ENCODE measurements at regions not wholly inside any gene's neighbourhood (a gene's known extent, or its start where the extent isn't known, plus 50 kb on each side); places are given as distances from the start of the nearest gene placed in this dataset.

DNA sequence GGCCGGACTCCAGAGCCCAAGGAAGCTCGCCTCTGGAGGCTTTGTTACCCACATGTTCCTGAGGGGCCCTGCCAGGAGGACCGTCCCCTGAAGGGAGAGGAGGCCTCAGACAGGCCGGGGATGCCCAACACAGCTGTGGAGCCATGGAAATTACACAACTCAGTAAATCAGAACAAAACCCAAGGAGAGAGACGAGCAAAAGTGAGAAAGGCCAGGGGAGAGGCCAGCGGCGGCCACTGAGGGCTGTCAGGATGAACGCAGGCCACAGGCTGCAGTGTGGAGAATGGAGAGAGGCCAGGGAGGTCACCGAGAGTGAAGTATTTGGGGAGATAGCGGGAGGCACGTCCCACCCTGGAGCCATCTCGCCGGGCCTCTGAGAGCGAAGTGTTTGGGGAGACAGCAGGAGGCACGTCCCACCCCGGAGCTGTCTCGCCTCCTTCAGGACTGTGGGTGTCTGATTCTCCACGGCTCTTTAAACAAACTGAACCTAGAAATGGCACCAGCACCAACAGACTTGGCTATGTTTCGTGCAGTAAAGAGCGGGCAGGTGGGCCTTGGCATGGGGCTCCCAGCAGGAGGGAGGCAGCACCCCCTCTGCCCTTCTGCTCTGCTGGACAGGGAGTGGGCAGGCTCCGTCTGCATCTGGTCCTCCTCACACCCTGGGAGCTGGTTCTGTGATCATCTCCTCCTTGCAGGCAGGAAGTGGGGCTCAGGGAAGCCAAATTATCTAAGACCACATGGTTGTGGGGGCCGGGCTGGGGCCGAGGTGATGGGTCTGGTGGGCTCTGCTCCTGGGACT, 91.0 kb downstream of the YTHDF1 start:
- FAIRE-seq (no peak), DNase-seq (ENCODE audit: extremely low read depth in 1 of 4, low spot score in 3 of 4) (no peak), ATAC-seq (no peak)
- ChIA-PET CTCF (ENCODE audit: low intra/inter-chr PET ratio) (no interaction called here), POLR2A (interaction anchor here (0.6 to 1.5 kb wide), 2 partner anchors 13 to 24 kb away, joined by 4 read pairs; no protein-coding TSS in a partner anchor)
- no TSS peak for BruUV-seq (replicated peaks)
- Histone ChIP-seq H3K36me3 (ENCODE audit: control insufficient read depth, insufficient read depth, low read length) (no peaks in the 10 kb centered on the region), H3K9me3 (replicated peaks; ENCODE audit: control insufficient read depth, insufficient read depth, low read depth, low read length) (no peaks in the 10 kb centered on the region), H3K9me1 (ENCODE audit: control insufficient read depth, insufficient read depth, low read length) (no peaks in the 10 kb centered on the region), H3K4me1 (replicated peaks in 1 of 2; ENCODE audit: control insufficient read depth in 2 of 2, insufficient read depth in 2 of 2, low read length in 2 of 2) (no peaks in the 10 kb centered on the region; a peak in 2 of 5 replicates), H3K27me3 (ENCODE audit: control insufficient read depth in 2 of 2, insufficient read depth in 2 of 2, low read length in 2 of 2) (peaks cover 29 to 93% of the 10 kb centered on the region in 2 experiments), H3K4me3 (no peak overlapping the region), H3K4me2 (ENCODE audit: insufficient read depth, low read length) (no peak overlapping the region), H4K20me1 (replicated peaks; ENCODE audit: control insufficient read depth, insufficient read depth, low read length) (no peaks in the 10 kb centered on the region; the same call in 1 of the 2 replicates), H2AFZ (ENCODE audit: low read depth, low read length) (no peak overlapping the region), H3K79me2 (ENCODE audit: control insufficient read depth, insufficient read depth, low read length) (no peaks in the 10 kb centered on the region), H3K27ac (ENCODE audit: extremely low read depth, low read depth, low read length) (no peak overlapping the region), H3K9ac (ENCODE audit: insufficient read depth in 1 of 2, low read depth in 2 of 2, low read length in 2 of 2) (no peak overlapping the region)
- TF ChIP-seq PCBP1 (IDR thresholded peaks at IDR 0.05; ENCODE audit: low read depth, low read length, poor library complexity, severe bottlenecking) (no peak), BRCA1 (IDR thresholded peaks at IDR 0.05) (no peak), BRCA1 (CRISPR knock-in tag; IDR thresholded peaks at IDR 0.05) (no peak), PREB (CRISPR knock-in tag; IDR thresholded peaks at IDR 0.05) (no peak), RBM17 (IDR thresholded peaks at IDR 0.05; ENCODE audit: borderline replicate concordance, low read depth, low read length) (no peak), NR0B1 (IDR thresholded peaks at IDR 0.05; ENCODE audit: partially characterized antibody) (no peak), TCF7 (IDR thresholded peaks at IDR 0.05; ENCODE audit: borderline replicate concordance) (no peak), TCFL5 (CRISPR knock-in tag; conservative IDR thresholded peaks at IDR 0.05) (no peak), RAD21 (CRISPR knock-in tag; conservative IDR thresholded peaks at IDR 0.05 in 1 of 2, IDR thresholded peaks at IDR 0.05 in 1 of 2) (no peak), SUPT5H (IDR thresholded peaks at IDR 0.05) (no peak), MEF2A (IDR thresholded peaks at IDR 0.05; ENCODE audit: control insufficient read depth, low read depth, low read length) (no peak), NCOA4 (IDR thresholded peaks at IDR 0.05; ENCODE audit: partially characterized antibody) (no peak), ATF7 (IDR thresholded peaks at IDR 0.05) (no peak), ZNF75A (CRISPR knock-in tag; IDR thresholded peaks at IDR 0.05) (no peak), L3MBTL2 (IDR thresholded peaks at IDR 0.05) (no peak), CHD1 (IDR thresholded peaks at IDR 0.05; ENCODE audit: low read length) (no peak), NCOA1 (IDR thresholded peaks at IDR 0.05; ENCODE audit: low read depth) (no peak), LEF1 (IDR thresholded peaks at IDR 0.05) (no peak)
- 0% methylated on average over 23 of the region's 23 CpGs for WGBS (ENCODE audit: insufficient coverage, low coverage, missing lambda C conversion rate)
- in situ Hi-C loops (cut with MboI) (no loop called here), intact Hi-C loops (cut with micrococcal nuclease) (no loop called here)

Measured in K562 (cell line).